ENCODE measurements at regions not wholly inside any gene's neighbourhood (a gene's known extent, or its start where the extent isn't known, plus 50 kb on each side); places are given as distances from the start of the nearest gene placed in this dataset.
"Not testable (repeated sequence)": the region's sequence is repeated elsewhere in the genome, so short reads cannot be mapped to it uniquely, and the experiment has no call there.

- no peak for DNase-seq
These were observed 72.9 kb upstream of the SEPTIN5 start for GRCh38 chr22:19641254-19641982.

GRCh38 chr22:19641983-19642451 is 72.3 kb upstream of the SEPTIN5 start:
- DNase-seq = no peak

- no peak for DNase-seq
These were observed 70.6 kb upstream of the SEPTIN5 start for GRCh38 chr22:19643448-19644313.

GRCh38 chr22:19644314-19645223 is 69.7 kb upstream of the SEPTIN5 start:
- DNase-seq = no peak

GRCh38 chr22:19645391-19645790 is 68.9 kb upstream of the SEPTIN5 start:
- no peak for DNase-seq

GRCh38 chr22:19645905-19646304 is 68.4 kb upstream of the SEPTIN5 start:
- no peak for DNase-seq

GRCh38 chr22:19646383-19646782 is 67.9 kb upstream of the SEPTIN5 start:
- no peak for DNase-seq

- no peak for DNase-seq
These were observed 65.8 kb upstream of the SEPTIN5 start for GRCh38 chr22:19648419-19648929.

GRCh38 chr22:19652316-19652715 is 62.0 kb upstream of the SEPTIN5 start:
- no peak for DNase-seq

GRCh38 chr22:19654338-19654987 is 59.8 kb upstream of the SEPTIN5 start:
- DNase-seq = no peak

GRCh38 chr22:19655399-19655798 is 58.9 kb upstream of the SEPTIN5 start:
- no peak for DNase-seq

GRCh38 chr22:19656541-19657251 is 57.6 kb upstream of the SEPTIN5 start:
- no peak for DNase-seq

- no peak for DNase-seq
These were observed 56.8 kb upstream of the SEPTIN5 start for GRCh38 chr22:19657252-19658056.

GRCh38 chr22:19658057-19658966 is 56.0 kb upstream of the SEPTIN5 start:
- DNase-seq = no peak

- no peak for DNase-seq
These were observed 55.1 kb upstream of the SEPTIN5 start for GRCh38 chr22:19658967-19659804.

- no peak for DNase-seq
These were observed 54.4 kb upstream of the SEPTIN5 start for GRCh38 chr22:19659805-19660345.

GRCh38 chr22:19660583-19660982 is 53.7 kb upstream of the SEPTIN5 start:
- not testable (repeated sequence) for DNase-seq
